ENCODE measurements at regions not wholly inside any gene's neighbourhood (a gene's known extent, or its start where the extent isn't known, plus 50 kb on each side); places are given as distances from the start of the nearest gene placed in this dataset.

- TF ChIP-seq, protein P1, sequence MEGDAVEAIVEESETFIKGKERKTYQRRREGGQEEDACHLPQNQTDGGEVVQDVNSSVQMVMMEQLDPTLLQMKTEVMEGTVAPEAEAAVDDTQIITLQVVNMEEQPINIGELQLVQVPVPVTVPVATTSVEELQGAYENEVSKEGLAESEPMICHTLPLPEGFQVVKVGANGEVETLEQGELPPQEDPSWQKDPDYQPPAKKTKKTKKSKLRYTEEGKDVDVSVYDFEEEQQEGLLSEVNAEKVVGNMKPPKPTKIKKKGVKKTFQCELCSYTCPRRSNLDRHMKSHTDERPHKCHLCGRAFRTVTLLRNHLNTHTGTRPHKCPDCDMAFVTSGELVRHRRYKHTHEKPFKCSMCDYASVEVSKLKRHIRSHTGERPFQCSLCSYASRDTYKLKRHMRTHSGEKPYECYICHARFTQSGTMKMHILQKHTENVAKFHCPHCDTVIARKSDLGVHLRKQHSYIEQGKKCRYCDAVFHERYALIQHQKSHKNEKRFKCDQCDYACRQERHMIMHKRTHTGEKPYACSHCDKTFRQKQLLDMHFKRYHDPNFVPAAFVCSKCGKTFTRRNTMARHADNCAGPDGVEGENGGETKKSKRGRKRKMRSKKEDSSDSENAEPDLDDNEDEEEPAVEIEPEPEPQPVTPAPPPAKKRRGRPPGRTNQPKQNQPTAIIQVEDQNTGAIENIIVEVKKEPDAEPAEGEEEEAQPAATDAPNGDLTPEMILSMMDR (conservative IDR thresholded peaks at IDR 0.05 in 1 of 2, IDR thresholded peaks at IDR 0.05 in 1 of 2; ENCODE audit: low read depth in 1 of 2, low read length in 2 of 2) = no peak
- TF ChIP-seq EZH2 (IDR thresholded peaks at IDR 0.05; ENCODE audit: low read length, missing control alignments) = no peak
Measured at GRCh38 chr12:90207799-90208198, 499.2 kb upstream of the ATP2B1 start.
